Osteoblast (primary cell): ENCODE measurements at regions not wholly inside any gene's neighbourhood (a gene's known extent, or its start where the extent isn't known, plus 50 kb on each side); places are given as distances from the start of the nearest gene placed in this dataset.

Experiments
- DNase-seq: peaks from one replicate; pipeline ENCODE4 v3.0.0; 2011; ENCODE audit warnings: low spot score, mixed read lengths; ENCODE audit not compliant: insufficient read length; ENCODE audit errors: missing footprints
- H2AFZ ChIP-seq: 2 replicates; pipeline ENCODE4 v1.6.0; 2011; ENCODE audit warnings: mild to moderate bottlenecking, low read length
- H3K27ac ChIP-seq: 2 replicates; pipeline ENCODE4 v1.5.1; 2011; ENCODE audit warnings: mild to moderate bottlenecking, low read depth, low read length, moderate library complexity
- H3K27me3 ChIP-seq: 2 replicates; pipeline ENCODE4 v1.6.0; 2012; ENCODE audit warnings: mild to moderate bottlenecking, control low read depth, inconsistent platforms, low read length, moderate library complexity; ENCODE audit not compliant: insufficient read depth
- H3K36me3 ChIP-seq: 2 replicates; pipeline ENCODE4 v1.5.1; 2011; ENCODE audit warnings: mild to moderate bottlenecking, low read length, control low read depth, moderate library complexity; ENCODE audit not compliant: insufficient read depth
- H3K4me1 ChIP-seq: 2 replicates; pipeline ENCODE4 v1.5.1; 2011; ENCODE audit warnings: mild to moderate bottlenecking, low read length, control low read depth, moderate library complexity; ENCODE audit not compliant: insufficient read depth
- H3K4me2 ChIP-seq: 2 replicates; pipeline ENCODE4 v1.6.0; 2011; ENCODE audit warnings: mild to moderate bottlenecking, low read length; ENCODE audit not compliant: insufficient read depth
- H3K4me3 ChIP-seq: fragments of 200-600 bp; sonication (generic); 3 replicates; pipeline ENCODE4 v1.5.1; 2012; ENCODE audit warnings: mild to moderate bottlenecking, low read length, inconsistent platforms; ENCODE audit not compliant: insufficient read depth
- H3K79me2 ChIP-seq: 2 replicates; pipeline ENCODE4 v1.6.0; 2012; ENCODE audit warnings: mild to moderate bottlenecking, low read length, control low read depth, inconsistent platforms; ENCODE audit not compliant: insufficient read depth
- H3K9me3 ChIP-seq: 2 replicates; pipeline ENCODE4 v1.5.1; 2011; ENCODE audit warnings: low read depth, low read length, control low read depth
- H4K20me1 ChIP-seq: 2 replicates; pipeline ENCODE4 v1.6.0; 2012; ENCODE audit warnings: mild to moderate bottlenecking, low read length, control low read depth; ENCODE audit not compliant: insufficient read depth
- CTCF ChIP-seq: IDR thresholded peaks from 2 replicates; pipeline ENCODE4 v1.5.1; 2011; ENCODE audit warnings: mild to moderate bottlenecking, low read depth, low read length, moderate library complexity; ENCODE audit errors: extremely low read depth

GRCh38 chr6:113328886-113329381 lies 528.2 kb upstream of the MARCKS start:
- H3K27me3 ChIP-seq, result no peaks in the 10 kb centered on the region
- peaks cover 5% of the 10 kb centered on the region for H3K4me1 ChIP-seq
- H3K79me2 ChIP-seq, result no peaks in the 10 kb centered on the region
- H3K4me3 ChIP-seq, result no peak overlapping the region
- DNase-seq, result peak; percentile 43
- peak overlapping the region; percentile 20 for H2AFZ ChIP-seq
- no peaks in the 10 kb centered on the region for H3K9me3 ChIP-seq
- H3K27ac ChIP-seq, result no peak overlapping the region
- H3K4me2 ChIP-seq, result peak overlapping the region; percentile 21
- no peaks in the 10 kb centered on the region for H4K20me1 ChIP-seq
- H3K36me3 ChIP-seq, result no peaks in the 10 kb centered on the region
- TF ChIP-seq CTCF, result no peak

- Histone ChIP-seq H3K4me3 (no peak overlapping the region), H3K4me1 (peaks cover 5% of the 10 kb centered on the region), H3K9me3 (no peaks in the 10 kb centered on the region), H3K79me2 (no peaks in the 10 kb centered on the region), H2AFZ (no peak overlapping the region), H3K27me3 (no peaks in the 10 kb centered on the region), H3K27ac (no peak overlapping the region), H3K36me3 (no peaks in the 10 kb centered on the region), H3K4me2 (no peak overlapping the region), H4K20me1 (no peaks in the 10 kb centered on the region)
- no peak for TF ChIP-seq CTCF
- no peak for DNase-seq
These were observed 527.1 kb upstream of the MARCKS start for GRCh38 chr6:113329942-113330635.

GRCh38 chr6:113330636-113330946 lies 526.6 kb upstream of the MARCKS start:
- Histone ChIP-seq H3K27me3 (no peaks in the 10 kb centered on the region), H2AFZ (no peak overlapping the region), H3K4me3 (no peak overlapping the region), H3K4me1 (peaks cover 5% of the 10 kb centered on the region), H3K36me3 (no peaks in the 10 kb centered on the region), H3K9me3 (no peaks in the 10 kb centered on the region), H4K20me1 (no peaks in the 10 kb centered on the region), H3K4me2 (no peak overlapping the region), H3K79me2 (no peaks in the 10 kb centered on the region), H3K27ac (no peak overlapping the region)
- TF ChIP-seq CTCF, result no peak
- DNase-seq, result no peak

GRCh38 chr6:113331021-113331420 lies 526.1 kb upstream of the MARCKS start:
- no peaks in the 10 kb centered on the region for H3K79me2 ChIP-seq
- H4K20me1 ChIP-seq, result no peaks in the 10 kb centered on the region
- no peak overlapping the region for H3K4me3 ChIP-seq
- H3K36me3 ChIP-seq, result no peaks in the 10 kb centered on the region
- no peak for DNase-seq
- no peak for TF ChIP-seq CTCF
- no peaks in the 10 kb centered on the region for H3K9me3 ChIP-seq
- no peak overlapping the region for H3K4me2 ChIP-seq
- H3K27me3 ChIP-seq, result no peaks in the 10 kb centered on the region
- H3K4me1 ChIP-seq, result peaks cover 5% of the 10 kb centered on the region
- H2AFZ ChIP-seq, result no peak overlapping the region
- no peak overlapping the region for H3K27ac ChIP-seq
